Urothelium cell line (cell line): ENCODE measurements at regions not wholly inside any gene's neighbourhood (a gene's known extent, or its start where the extent isn't known, plus 50 kb on each side); places are given as distances from the start of the nearest gene placed in this dataset.
"Not testable (repeated sequence)": the region's sequence is repeated elsewhere in the genome, so short reads cannot be mapped to it uniquely, and the experiment has no call there.

ENCODE experiments used
- DNase-seq: peaks from one replicate; pipeline ENCODE4 v3.0.0; 2011; ENCODE audit warnings: low spot score, mixed read lengths
- FAIRE-seq: peaks from 2 replicates; lab custom pipeline; 2011; peaks lifted over from hg19 to GRCh38; lab: Jason Lieb, UNC

- no peak for DNase-seq
- FAIRE-seq, result no peak
Observed at GRCh38 chr15:95739131-95739530, 591.4 kb upstream of the NR2F2 start.

- DNase-seq (no peak), FAIRE-seq (no peak)
Observed at GRCh38 chr15:95741830-95742229, 588.7 kb upstream of the NR2F2 start.

DNA sequence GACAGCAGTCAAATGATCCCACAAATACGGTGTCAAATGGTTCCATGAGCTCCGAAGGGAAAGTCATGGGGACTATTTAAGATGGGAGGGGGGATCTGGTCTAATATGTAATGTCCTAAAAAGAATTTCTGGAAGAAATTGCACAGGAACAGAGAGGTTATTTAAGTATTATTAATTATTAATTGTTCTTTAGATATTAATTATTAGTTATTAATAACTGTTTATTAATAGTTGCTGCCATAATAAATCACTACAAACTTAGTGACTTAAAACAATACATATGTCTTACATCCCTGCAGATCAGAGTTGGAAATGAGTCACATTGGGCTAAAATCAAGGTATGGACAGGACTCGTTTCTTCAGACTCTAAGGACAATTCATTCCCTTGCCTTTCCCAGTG lies 588.2 kb upstream of the NR2F2 start:
- DNase-seq (no peak), FAIRE-seq (no peak)

GRCh38 chr15:95742836-95743235 lies 587.7 kb upstream of the NR2F2 start:
- DNase-seq (no peak), FAIRE-seq (no peak)

DNA sequence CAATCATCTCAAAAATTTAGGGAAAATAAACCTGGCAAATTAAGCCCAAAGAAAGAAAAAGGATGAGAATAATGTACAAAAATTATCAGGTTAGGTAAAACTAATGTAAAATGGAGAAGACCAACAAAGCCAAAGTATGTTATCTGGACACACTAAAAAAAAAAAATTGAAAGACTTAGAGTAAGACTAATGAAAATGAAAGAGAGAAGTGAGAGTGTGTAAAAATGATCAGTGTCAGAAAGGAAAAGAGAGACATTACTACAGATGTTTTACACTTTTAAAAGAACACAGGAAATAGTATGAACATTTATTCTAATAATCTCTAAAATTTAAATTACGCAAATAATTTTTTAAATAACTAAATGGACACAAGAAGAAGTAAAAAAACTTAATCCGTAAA lies 573.3 kb upstream of the NR2F2 start:
- no peak for FAIRE-seq
- no peak for DNase-seq

DNA sequence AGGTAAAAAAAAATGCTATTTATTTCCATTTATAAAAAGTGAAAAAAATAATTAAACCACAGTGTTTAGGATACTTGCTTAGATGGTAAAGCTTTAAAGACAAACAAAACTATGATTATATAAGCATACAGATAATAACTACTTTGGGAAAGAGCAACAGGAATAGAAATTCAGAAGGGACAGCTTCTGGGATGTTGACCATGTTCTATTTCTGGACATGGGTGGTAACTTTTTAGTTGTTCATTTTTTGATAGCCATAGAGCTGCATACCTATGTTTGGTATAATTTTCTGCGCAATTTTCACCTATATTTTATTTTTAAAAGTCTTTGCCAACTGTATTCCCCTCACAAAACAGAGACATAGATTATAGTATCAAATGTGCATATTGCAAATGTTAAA lies 572.0 kb upstream of the NR2F2 start:
- DNase-seq (no peak), FAIRE-seq (no peak)

DNA sequence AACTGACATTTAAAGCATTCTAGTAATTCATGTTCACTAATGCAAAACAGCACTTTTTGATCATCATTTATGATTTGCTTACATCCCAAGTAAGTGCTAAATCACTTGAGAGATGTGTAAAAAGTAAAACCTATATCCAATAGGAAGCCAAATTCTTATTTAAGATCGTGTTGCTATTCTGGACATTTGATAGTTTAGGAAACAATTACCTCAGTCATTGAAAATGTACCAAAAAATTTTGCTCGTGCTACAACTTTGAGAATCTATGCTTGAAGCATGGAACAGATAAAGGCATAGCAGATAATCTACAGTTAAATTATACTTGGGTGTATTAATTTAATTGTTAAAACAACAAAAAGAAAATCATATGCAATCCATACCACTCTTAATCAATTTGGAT lies 571.6 kb upstream of the NR2F2 start:
- no peak for DNase-seq
- FAIRE-seq, result no peak

DNA sequence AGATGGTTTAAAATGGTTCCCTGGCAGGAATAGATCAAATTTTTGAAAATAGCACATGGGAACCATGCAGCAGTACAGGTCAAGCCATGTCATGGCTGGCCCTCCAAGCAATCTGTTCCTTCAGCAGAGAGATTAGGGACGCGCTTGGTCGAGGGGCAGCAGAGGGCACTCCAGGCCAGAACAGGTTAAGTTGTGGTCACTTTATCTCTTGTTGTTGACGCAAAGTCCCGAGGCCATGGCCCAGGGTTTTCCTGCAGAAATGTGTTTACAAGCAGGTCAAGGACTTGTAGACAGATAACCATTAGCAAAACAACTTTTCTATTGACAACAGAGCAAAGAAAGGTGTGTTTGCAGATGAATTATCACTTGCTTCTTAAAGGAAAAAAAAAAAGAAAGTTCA lies 570.0 kb upstream of the NR2F2 start:
- DNase-seq (no peak), FAIRE-seq (no peak)

DNA sequence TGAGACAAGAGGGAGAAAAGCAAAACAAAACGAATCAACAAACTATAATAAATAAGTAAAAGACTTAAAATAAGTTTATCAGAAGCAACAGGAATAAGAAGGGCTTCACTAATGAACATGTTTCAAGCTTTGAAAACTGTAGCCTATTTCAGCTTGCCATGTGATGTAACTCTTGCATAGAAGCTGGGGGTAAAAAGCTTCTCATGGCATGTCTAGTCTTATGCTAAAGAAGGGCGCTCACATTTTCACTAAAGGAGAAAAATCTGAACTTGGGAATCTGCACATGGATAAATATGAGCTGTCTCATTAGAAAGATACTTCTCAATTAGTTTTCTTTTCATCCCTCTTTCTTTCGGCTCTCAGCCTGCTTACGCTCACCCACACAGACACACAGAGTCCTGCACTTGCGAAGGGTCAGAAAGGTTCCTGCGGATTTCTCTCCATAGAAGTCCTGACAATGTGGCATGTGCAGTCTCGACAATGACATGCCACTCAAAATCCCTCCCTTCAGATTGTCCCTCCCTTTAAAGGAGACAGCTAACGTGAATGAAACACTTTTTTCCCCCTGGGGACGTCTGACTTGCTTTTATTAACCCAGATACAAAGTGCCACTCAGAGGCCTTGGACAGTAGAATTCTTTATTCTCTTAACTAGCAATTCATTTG lies 568.9 kb upstream of the NR2F2 start:
- no peak for DNase-seq
- FAIRE-seq, result no peak

DNA sequence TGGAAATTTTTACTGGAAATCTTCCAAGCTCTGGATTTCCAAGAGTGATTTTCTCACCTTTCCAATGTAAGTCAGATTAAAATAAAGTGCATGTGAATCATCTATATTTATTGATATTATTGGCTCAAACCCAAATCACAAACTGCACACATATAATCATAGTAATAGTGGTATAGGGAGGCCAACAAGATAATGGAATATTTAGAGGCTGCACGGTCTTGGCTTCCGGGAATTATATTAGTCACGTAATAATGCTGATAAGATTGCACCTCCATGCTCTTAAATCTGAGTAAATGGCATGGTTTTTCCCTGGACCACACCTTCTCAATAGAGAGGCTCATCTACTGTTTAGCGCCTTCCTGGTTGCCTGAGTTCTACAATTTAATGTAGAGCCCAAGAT lies 567.1 kb upstream of the NR2F2 start:
- no peak for DNase-seq
- FAIRE-seq, result no peak

- DNase-seq, result no peak
- FAIRE-seq, result no peak
Observed at GRCh38 chr15:95765161-95765560, 565.3 kb upstream of the NR2F2 start.

GRCh38 chr15:95770196-95770595 lies 560.3 kb upstream of the NR2F2 start:
- peak; percentile 52 for FAIRE-seq
- DNase-seq, result peak; percentile 43

DNA sequence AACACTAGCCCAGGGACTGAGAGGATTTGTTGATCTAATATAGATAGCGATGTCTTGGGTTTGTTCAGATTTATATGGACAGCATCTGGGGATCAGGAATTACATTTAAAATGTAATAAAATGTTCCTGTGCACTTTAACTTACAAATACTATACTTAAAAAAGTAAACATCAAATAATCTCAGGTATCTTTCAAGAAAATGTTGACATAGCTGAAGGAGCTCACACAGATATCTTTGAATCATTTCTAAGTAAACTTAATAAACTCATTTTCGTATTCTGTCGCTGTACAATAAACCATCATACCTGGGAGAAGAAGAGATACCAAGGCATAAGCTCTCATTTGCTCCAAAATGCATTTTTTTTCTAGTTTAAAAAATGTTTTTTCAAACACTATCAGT lies 557.5 kb upstream of the NR2F2 start:
- DNase-seq (no peak), FAIRE-seq (no peak)

DNA sequence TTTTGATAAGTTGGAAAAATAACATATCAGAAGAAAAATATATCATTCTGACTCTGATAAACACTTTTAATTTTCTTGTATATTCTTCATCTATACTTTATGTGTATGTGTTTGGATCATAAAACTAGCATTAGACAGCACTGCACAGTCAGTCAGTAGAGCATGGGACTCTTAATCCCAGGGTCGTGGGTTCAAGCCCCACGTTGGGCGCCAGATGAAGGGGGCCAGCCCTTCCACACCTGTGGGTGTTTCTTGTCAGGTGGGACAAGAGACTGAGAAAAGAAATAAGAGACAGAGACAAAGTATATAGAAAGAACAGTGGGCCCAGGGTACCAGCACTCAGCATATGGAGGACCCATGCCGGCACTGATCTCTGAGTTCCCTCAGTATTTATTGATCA lies 546.0 kb upstream of the NR2F2 start:
- no peak for DNase-seq
- FAIRE-seq, result no peak

DNA sequence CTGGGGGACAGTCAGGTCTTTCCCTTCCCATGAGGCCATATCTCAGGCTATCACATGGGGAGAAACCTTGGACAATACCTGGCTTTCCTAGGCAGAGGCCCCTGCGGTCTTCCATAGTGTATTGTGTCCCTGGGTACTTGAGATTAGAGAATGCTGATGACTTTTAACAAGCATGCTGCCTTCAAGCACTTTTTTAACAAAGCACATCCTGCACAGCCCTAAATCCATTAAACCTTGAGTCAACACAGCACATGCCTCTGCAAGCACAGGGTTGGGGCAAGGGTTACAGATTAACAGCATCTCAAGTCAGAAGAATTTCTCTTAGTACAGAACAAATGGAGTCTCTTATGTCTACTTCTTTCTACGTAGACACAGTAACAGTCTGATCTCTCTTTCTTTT lies 545.2 kb upstream of the NR2F2 start:
- not testable (repeated sequence) for FAIRE-seq, DNase-seq

DNA sequence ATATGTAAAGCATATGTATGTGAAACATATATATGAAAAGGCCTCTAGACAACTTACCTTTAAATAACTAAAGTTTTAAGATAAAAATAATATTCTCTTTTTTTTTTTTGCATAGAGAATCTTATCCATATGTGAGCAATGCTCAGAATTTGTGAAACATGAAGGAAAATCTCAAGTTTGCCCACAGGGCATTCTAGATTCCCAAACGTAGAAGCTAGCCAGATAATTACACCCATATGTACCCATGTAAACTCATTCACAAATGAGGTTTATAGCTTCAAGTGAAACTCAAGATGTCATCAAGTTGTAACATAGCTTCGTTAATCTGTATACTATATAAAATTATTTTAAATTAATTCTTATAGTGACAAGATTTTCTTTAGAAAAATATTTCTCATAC lies 537.3 kb upstream of the NR2F2 start:
- no peak for FAIRE-seq
- DNase-seq, result no peak

DNA sequence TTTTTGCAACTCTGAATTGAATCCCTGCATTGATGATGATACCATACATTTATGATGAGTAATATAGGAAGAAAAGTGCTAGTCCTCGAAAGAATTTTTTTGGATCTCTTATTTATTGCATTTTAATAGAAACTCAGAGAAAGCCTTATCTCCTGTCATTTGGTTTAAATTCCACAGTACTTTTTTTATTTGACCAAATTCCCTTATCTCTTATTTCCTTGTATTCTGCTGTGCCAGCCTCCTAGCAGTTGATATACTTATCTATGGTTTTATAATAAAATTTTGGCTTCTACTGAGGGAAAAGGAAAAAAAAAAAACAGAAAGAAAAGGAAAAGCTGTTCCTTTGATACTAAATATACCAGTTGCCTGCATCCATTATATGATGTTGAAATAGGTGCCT lies 535.1 kb upstream of the NR2F2 start:
- no peak for FAIRE-seq

DNA sequence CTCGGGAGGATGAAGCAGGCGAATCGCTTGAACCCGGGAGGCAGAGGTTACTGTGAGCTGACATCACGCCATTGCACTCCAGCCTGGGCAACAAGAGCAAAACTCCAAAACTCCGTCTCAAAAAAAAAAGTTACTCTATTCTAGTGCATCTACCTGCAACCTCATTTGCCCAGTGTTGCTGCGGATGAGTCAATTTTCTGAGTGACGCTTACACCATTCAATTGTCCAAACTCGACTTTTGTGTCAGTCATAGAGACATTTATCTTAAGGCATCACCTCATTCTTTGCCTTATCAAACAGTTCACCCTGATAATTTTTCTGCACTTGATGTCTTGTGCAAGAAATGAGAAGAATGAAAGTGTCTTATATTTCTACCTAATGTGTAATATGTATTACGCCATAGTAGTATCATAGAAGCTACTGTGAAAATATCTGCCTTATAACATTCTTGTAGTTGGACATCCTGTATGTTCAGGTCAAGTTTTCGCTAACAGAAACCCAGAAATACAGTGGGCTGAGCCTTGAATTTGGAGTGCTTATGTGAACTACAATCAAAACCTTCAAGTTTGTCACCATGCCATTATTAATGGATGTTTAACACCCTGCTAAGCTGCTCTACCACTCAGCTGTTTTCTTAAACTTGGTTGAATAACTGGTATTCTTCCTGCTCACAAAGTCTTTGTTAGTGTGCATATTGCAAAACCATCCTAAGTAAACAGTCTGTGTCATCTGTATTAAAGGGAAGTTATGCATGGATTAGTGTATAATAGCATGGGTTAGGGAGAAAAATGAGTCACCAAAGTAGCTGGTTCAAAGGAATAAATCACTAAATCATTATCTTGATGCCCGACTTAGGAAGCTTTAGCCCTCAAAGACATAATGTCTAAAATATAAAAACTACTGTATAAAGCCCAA lies 531.0 kb upstream of the NR2F2 start:
- FAIRE-seq, result no peak
- peak; percentile 18 for DNase-seq

More for the DNA sequence above, 535.1 kb upstream of the NR2F2 start:
- DNase-seq, result no peak

- no peak for FAIRE-seq
- DNase-seq, result no peak
Observed at GRCh38 chr15:95804484-95804883, 526.0 kb upstream of the NR2F2 start.

GRCh38 chr15:95812491-95812890 lies 518.0 kb upstream of the NR2F2 start:
- FAIRE-seq (no peak), DNase-seq (no peak)

GRCh38 chr15:95814908-95815307 lies 515.6 kb upstream of the NR2F2 start:
- peak; percentile 5 for FAIRE-seq
- DNase-seq, result no peak

DNA sequence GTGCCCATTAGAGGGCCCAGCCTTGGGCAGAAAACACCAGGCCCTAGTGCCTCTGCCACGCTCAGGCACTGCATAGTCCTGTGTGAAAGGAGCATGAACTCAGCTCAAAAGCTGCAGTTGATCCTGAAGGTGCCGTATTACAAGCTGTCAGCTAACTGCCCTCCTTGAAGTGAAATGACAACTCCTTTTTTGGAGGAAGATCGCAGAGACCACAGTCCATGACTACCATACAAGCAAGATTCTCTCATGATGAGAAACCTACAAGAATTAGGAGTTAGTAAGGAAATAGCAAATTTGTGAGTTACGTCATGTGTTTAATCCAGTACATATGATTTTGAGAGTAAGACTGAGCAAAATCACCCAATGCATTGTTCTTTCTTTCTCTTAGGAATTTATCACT lies 513.9 kb upstream of the NR2F2 start:
- FAIRE-seq (no peak), DNase-seq (no peak)
